Ovary (tissue), 3 donors: ENCODE measurements at regions not wholly inside any gene's neighbourhood (a gene's known extent, or its start where the extent isn't known, plus 50 kb on each side); places are given as distances from the start of the nearest gene placed in this dataset.

Source experiments
- CTCF ChIP-seq, 3 donors: fragments of 450-650 bp in 2 of 3; fragments of 200-600 bp in 1 of 3; IDR thresholded peaks; one replicate each; pipeline versions ENCODE4 v1.5.1 to v1.8.0; 2016 to 2022; ENCODE audit warnings: antibody characterized with exemption in 3 of 3, mild to moderate bottlenecking in 1 of 3
- EP300 ChIP-seq: sonication (generic); formaldehyde crosslinking; IDR thresholded peaks from one replicate; pipeline ENCODE4 v1.6.1; 2017; ENCODE audit warnings: antibody characterized with exemption
- POLR2A ChIP-seq: fragments of 450-650 bp; IDR thresholded peaks from one replicate; pipeline ENCODE4 v1.6.1; 2017; ENCODE audit warnings: antibody characterized with exemption, mild to moderate bottlenecking, moderate library complexity
- donor health status: DM: no; HTN: no; CAD: no.

- TF ChIP-seq POLR2A: no peak
- no peak for TF ChIP-seq CTCF (IDR thresholded peaks at IDR 0.05)
- TF ChIP-seq EP300: no peak
Observed at GRCh38 chr1:221908573-221908972, 166.7 kb upstream of the DUSP10 start.
